Muscle of leg (tissue), 3 donors: ENCODE measurements at regions not wholly inside any gene's neighbourhood (a gene's known extent, or its start where the extent isn't known, plus 50 kb on each side); places are given as distances from the start of the nearest gene placed in this dataset.
A peak's percentile ranks its signal among the peaks of the same experiment; 100 is the strongest.

Experiments
- DNase-seq: peaks from one replicate; pipeline ENCODE4 v3.0.0; 2013
- H3K27ac ChIP-seq: one replicate; pipeline ENCODE4 v1.5.1; 2013; ENCODE audit warnings: mild to moderate bottlenecking, low read length, control low read depth
- H3K27me3 ChIP-seq: one replicate; pipeline ENCODE4 v1.6.1; 2013; ENCODE audit warnings: low read length; ENCODE audit not compliant: control insufficient read depth, insufficient read depth
- H3K36me3 ChIP-seq: one replicate; pipeline ENCODE4 v1.6.1; 2013; ENCODE audit warnings: low read length; ENCODE audit not compliant: control insufficient read depth, insufficient read depth
- H3K4me1 ChIP-seq: one replicate; pipeline ENCODE4 v1.6.1; 2013; ENCODE audit warnings: low read length; ENCODE audit not compliant: control insufficient read depth, insufficient read depth
- H3K4me3 ChIP-seq: one replicate; pipeline ENCODE4 v1.5.1; 2013; ENCODE audit warnings: low read length, control low read depth
- H3K9me3 ChIP-seq: replicated peaks from 2 replicates; pipeline ENCODE4 v1.6.1; 2013; ENCODE audit warnings: low read depth, low read length; ENCODE audit not compliant: control insufficient read depth
- WGBS: methylation state at CpG from one replicate; pipeline ENCODE4 v1.1.5; 2013; ENCODE audit warnings: missing lambda C conversion rate; ENCODE audit not compliant: insufficient coverage; 5-methylcytosine and 5-hydroxymethylcytosine counted together

DNA sequence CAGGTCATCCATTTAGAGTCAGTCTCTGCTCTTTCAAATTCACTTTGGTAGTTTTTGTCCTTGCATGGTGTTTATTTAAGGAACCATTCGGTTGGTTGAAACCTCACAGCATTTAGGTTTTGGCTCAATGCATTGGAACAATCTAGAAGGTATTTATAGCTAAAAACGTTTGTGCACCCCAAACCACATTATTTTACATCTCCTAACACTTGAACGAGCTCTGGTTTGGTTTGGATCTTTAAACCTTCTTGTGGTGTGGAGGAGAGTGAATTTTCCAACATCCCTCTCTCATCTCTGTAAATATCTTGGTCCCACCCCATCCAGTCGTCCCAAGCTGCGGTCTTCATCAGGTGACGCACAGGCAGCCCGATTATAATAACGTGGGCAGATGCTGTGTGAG lies 287.9 kb downstream of the LPIN1 start:
- no peak for DNase-seq
- H3K27me3 ChIP-seq, result peaks cover 2% of the 10 kb centered on the region
- no peaks in the 10 kb centered on the region for H3K36me3 ChIP-seq
- H3K4me1 ChIP-seq, result peaks cover 3% of the 10 kb centered on the region
- H3K27ac ChIP-seq, result no peak overlapping the region
- WGBS, result 90% methylated on average over 3 of the region's 8 CpGs
- H3K9me3 ChIP-seq, result peaks cover 2% of the 10 kb centered on the region
- H3K4me3 ChIP-seq, result no peak overlapping the region

DNA sequence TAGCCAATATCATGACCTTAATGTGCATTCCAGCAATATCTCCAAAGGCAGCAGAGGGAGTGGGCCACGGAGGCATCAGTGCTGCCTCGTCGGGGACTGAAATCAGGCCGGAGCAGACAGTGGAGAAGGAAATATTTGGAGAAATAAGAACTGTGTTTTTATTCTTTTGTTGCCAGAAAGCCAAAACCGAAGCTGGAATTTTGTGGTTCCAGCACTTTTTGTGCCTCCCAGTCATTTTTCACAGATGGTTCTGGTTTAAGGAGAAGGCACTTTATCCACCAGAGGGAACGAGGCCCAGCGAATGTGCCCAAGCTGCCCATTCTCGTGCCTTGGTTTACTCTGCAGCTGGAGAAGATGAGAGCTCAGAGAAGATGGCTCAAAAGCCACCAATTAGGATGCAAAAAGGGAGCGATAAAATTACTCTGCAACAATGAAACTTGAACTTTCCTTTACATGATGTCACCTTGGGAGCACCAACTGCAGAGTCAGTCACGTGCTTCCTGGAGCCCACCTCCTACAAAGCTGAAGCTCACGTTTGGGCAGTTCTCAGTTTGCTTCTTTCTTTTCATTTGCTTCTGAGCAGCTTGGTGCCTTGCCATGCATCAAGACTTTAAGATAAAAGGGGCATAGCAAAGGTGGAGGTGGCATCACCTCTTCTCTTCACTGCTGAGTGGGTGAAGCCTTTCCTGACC lies 288.7 kb downstream of the LPIN1 start:
- no peak overlapping the region for H3K27ac ChIP-seq
- no peak overlapping the region for H3K4me3 ChIP-seq
- no peaks in the 10 kb centered on the region for H3K36me3 ChIP-seq
- H3K4me1 ChIP-seq, result peaks cover 3% of the 10 kb centered on the region
- peaks cover 2% of the 10 kb centered on the region for H3K9me3 ChIP-seq
- DNase-seq, result peak; percentile 17
- WGBS, result 38% methylated on average over 7 of the region's 11 CpGs
- H3K27me3 ChIP-seq, result peaks cover 2% of the 10 kb centered on the region

DNA sequence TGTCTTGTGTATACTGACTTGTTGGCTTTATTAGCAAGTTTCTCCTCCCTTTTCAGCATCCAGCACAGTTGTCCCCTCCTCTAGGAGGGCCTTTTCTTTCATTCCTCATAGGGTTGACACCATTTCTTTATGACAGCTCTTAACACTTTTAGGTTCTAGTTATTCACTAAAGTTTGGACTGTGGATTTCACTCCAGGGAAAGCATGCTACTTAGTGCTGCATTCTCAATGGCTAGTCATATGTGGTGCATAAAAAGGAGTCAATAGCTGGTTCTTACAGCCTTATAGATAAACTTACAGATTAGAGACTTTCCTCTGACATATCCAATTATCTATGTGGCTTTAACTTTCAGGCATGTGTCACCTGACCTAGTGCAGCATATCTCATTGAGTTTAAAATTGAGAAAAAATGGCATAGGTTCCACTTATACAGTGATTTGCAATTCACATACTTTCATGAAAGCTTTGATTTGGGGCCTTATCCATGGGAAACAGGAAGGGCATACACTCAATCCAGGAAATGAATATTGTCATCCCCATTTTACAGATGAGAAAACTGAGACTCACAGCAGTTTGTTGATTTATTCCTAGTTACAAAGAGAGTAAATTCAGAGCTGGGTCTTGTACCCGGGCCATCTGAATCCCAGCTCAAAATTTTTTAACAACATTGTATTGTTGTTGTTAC lies 289.7 kb downstream of the LPIN1 start:
- H3K27ac ChIP-seq, result no peak overlapping the region
- DNase-seq, result no peak
- no peak overlapping the region for H3K4me3 ChIP-seq
- WGBS, result no CpG with 5 or more reads among the region's 1 CpG
- peaks cover 2% of the 10 kb centered on the region for H3K27me3 ChIP-seq
- H3K4me1 ChIP-seq, result peaks cover 3% of the 10 kb centered on the region
- peaks cover 2% of the 10 kb centered on the region for H3K9me3 ChIP-seq
- no peaks in the 10 kb centered on the region for H3K36me3 ChIP-seq

DNA sequence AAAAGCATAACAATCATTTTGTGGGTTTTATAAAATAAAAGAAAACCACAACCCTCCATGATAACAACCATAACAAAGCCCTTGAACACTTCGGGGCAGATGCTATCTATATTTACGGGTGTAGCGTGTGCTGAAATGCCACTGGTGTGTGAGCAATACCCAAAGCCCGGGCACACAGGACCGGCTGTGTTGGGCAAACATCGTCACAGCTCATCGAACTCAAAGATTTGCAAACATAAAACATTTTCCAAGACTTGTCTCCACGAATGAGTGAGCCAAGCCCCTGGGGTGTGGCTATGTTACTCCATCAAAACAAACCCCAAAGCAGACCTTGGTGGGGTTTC lies 290.2 kb downstream of the LPIN1 start:
- Histone ChIP-seq H3K4me1 (peaks cover 3% of the 10 kb centered on the region), H3K27me3 (peaks cover 2% of the 10 kb centered on the region), H3K4me3 (no peak overlapping the region), H3K27ac (no peak overlapping the region), H3K9me3 (peaks cover 2% of the 10 kb centered on the region), H3K36me3 (no peaks in the 10 kb centered on the region)
- WGBS, result 100% methylated on average over 2 of the region's 8 CpGs
- DNase-seq, result no peak

DNA sequence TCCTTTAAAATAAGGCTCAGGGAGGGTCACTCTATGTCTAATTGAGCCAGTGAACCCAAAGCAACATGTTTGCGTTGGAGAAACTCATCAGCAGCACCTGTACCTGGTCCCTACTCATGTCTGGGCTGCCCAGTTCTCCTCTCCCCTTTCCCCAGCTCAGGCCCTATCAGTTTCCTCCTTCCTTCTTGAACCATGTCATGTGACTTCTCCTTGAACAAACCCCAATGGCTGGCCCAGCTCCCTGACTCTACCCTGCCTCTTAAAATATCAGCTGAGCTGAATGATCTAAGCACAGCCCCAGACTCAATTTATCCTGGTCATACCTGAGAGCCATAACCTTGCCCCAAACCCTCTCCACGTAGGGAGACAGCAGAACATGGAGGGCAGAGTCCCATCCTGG lies 290.9 kb downstream of the LPIN1 start:
- WGBS, result 100% methylated on average over 1 of the region's 2 CpGs
- Histone ChIP-seq H3K4me1 (peaks cover 3% of the 10 kb centered on the region), H3K27me3 (peaks cover 2% of the 10 kb centered on the region), H3K4me3 (no peak overlapping the region), H3K27ac (no peak overlapping the region), H3K36me3 (no peaks in the 10 kb centered on the region), H3K9me3 (peaks cover 2% of the 10 kb centered on the region)
- no peak for DNase-seq

DNA sequence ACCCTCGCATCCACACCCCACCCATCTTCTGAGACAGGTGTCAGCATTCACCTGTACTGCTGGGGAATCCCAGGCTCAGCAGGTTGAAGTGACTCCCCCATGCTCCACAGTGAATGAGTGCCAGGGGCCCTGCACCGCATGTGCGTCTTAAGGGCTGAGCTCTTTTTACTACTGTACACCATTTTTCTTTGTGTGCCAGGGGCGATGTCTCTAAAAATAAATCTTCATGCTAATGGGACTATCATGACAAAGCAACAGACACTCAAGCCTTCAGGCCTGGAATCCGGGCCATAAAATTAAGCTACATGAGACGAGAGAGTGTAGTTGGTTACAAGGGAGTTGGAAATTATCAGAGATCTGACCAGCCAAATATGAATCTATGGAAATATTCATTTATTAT lies 294.8 kb downstream of the LPIN1 start:
- peaks cover 2% of the 10 kb centered on the region for H3K9me3 ChIP-seq
- no peaks in the 10 kb centered on the region for H3K27me3 ChIP-seq
- no peaks in the 10 kb centered on the region for H3K36me3 ChIP-seq
- no peak overlapping the region for H3K27ac ChIP-seq
- no peak overlapping the region for H3K4me3 ChIP-seq
- DNase-seq, result no peak
- H3K4me1 ChIP-seq, result peaks cover 7% of the 10 kb centered on the region
- WGBS, result 94% methylated on average over 3 of the region's 6 CpGs

DNA sequence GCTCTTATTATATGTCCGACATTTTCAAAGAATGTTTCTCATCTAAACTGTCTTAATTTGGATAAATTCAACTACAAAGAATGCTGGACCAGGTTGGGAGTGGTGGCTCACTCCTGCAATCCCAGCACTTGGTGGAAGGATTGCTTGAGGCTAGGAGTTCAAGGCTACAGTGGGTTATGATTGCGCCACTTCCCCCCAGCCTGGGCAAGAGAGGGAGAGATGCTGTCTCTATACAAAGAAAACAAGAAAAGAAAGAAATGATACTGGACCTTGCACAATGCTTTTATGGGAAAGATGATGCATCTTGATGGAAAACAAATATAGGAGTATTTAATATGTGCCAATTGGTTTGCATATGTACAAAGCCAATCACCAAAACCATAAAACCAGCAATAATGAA lies 296.7 kb downstream of the LPIN1 start:
- no peak for DNase-seq

DNA sequence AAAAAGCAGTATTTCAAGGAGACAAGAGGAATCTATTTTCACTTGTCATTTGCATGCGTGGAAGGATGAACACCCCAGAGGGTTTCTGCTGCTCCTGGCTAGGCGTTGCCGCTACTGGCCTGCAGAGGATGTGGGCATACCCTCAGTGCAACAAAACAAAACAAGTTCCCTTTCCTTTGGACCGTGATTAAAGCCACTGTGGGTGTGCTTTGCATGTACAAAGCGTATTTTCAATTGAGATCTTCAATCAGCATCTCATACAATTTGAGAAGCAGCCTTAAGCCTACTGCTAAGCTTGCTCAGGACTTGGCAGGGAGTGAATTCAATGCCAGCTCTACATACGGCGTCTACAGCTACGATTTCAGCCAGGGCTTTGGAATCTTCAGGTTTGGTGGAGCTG lies 298.4 kb downstream of the LPIN1 start:
- WGBS, result 68% methylated on average over 8 of the region's 8 CpGs
- H3K27ac ChIP-seq, result no peak overlapping the region
- no peak overlapping the region for H3K4me3 ChIP-seq
- peaks cover 16% of the 10 kb centered on the region for H3K4me1 ChIP-seq
- DNase-seq, result no peak
- H3K36me3 ChIP-seq, result no peaks in the 10 kb centered on the region
- H3K27me3 ChIP-seq, result no peaks in the 10 kb centered on the region
- H3K9me3 ChIP-seq, result no peaks in the 10 kb centered on the region

More for the DNA sequence above, 296.7 kb downstream of the LPIN1 start:
- peaks cover 2% of the 10 kb centered on the region for H3K9me3 ChIP-seq
- no peak overlapping the region for H3K4me3 ChIP-seq
- H3K27ac ChIP-seq, result no peak overlapping the region
- H3K4me1 ChIP-seq, result peaks cover 11% of the 10 kb centered on the region
- H3K36me3 ChIP-seq, result no peaks in the 10 kb centered on the region
- no CpG with 5 or more reads among the region's 2 CpGs for WGBS
- H3K27me3 ChIP-seq, result no peaks in the 10 kb centered on the region

DNA sequence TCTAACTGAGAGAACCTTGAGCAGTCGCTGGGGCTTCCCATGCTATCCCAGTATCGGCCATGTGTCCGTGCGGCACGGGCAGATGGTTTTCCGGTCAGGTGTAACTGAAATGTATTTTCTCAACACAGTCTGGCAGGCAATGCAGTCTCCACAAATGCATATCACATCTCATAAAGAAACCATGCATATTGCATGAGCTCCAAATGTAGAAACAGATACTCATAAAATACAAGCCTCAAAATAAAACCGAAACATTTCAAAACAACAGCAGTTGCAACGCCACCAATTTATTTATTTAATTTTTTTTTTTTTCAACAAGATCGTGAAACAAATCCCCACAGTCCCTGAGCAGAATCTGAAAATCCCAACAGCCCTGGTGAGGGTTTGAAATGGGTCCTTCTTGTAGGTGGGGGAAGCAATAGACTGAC lies 299.4 kb downstream of the LPIN1 start:
- WGBS, result no CpG with 5 or more reads among the region's 9 CpGs
- peaks cover 16% of the 10 kb centered on the region for H3K4me1 ChIP-seq
- DNase-seq, result no peak
- no peak overlapping the region for H3K4me3 ChIP-seq
- H3K36me3 ChIP-seq, result no peaks in the 10 kb centered on the region
- H3K9me3 ChIP-seq, result no peaks in the 10 kb centered on the region
- H3K27me3 ChIP-seq, result no peaks in the 10 kb centered on the region
- H3K27ac ChIP-seq, result no peak overlapping the region

DNA sequence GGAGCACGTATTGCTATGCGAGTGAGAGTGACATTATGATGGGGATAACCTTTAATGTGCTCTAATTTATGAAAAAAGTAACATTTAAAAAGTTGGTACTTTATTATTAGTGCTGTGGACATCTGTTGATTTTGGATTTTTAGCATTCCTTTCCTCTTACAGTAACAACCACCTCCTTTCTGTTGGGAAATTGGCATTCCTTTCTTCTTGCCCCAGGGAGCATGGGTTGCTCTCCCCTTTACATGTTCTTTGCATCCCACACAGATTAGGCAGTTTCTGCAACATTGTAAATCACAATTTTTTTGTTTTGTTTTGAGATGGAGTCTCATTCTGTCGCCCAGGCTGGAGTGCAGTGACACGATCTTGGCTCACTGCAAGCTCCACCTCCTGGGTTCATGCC lies 300.2 kb downstream of the LPIN1 start:
- WGBS, result 69% methylated on average over 2 of the region's 4 CpGs
- Histone ChIP-seq H3K27ac (no peak overlapping the region), H3K4me3 (no peak overlapping the region), H3K36me3 (no peaks in the 10 kb centered on the region), H3K9me3 (no peaks in the 10 kb centered on the region), H3K27me3 (no peaks in the 10 kb centered on the region), H3K4me1 (peaks cover 16% of the 10 kb centered on the region)
- DNase-seq, result no peak
